ENCODE measurements at regions not wholly inside any gene's neighbourhood (a gene's known extent, or its start where the extent isn't known, plus 50 kb on each side); places are given as distances from the start of the nearest gene placed in this dataset.
A peak's percentile ranks its signal among the peaks of the same experiment; 100 is the strongest.

- Mint-ChIP-seq H3K36me3 (ENCODE audit: low read depth) (no peaks in the 10 kb centered on the region), H3K27me3 (no peaks in the 10 kb centered on the region), H3K27ac (peak overlapping the region; percentile 93), H3K4me1 (ENCODE audit: low read depth) (peaks cover 87% of the 10 kb centered on the region), H3K9me3 (no peaks in the 10 kb centered on the region), H3K4me3 (no peak overlapping the region)
Measured at GRCh38 chr4:152099555-152099954, 338.7 kb upstream of the GATB start.

GRCh38 chr4:152099061-152099425, 338.2 kb upstream of the GATB start:
- no peaks in the 10 kb centered on the region for H3K36me3 Mint-ChIP-seq (ENCODE audit: low read depth)
- H3K4me1 Mint-ChIP-seq (ENCODE audit: low read depth), result peaks cover 88% of the 10 kb centered on the region
- H3K27me3 Mint-ChIP-seq, result no peaks in the 10 kb centered on the region
- no peak overlapping the region for H3K4me3 Mint-ChIP-seq
- no peak overlapping the region for H3K27ac Mint-ChIP-seq
- H3K9me3 Mint-ChIP-seq, result no peaks in the 10 kb centered on the region

- Mint-ChIP-seq H3K36me3 (ENCODE audit: low read depth) (no peaks in the 10 kb centered on the region), H3K27ac (no peak overlapping the region), H3K9me3 (no peaks in the 10 kb centered on the region), H3K4me3 (no peak overlapping the region), H3K4me1 (ENCODE audit: low read depth) (peaks cover 85% of the 10 kb centered on the region), H3K27me3 (no peaks in the 10 kb centered on the region)
Measured at GRCh38 chr4:152098365-152099060, 337.7 kb upstream of the GATB start.

GRCh38 chr4:152097371-152097770, 336.6 kb upstream of the GATB start:
- H3K4me1 Mint-ChIP-seq (ENCODE audit: low read depth), result peaks cover 76% of the 10 kb centered on the region
- H3K27ac Mint-ChIP-seq, result peak overlapping the region; percentile 72
- H3K4me3 Mint-ChIP-seq, result no peak overlapping the region
- H3K9me3 Mint-ChIP-seq, result no peaks in the 10 kb centered on the region
- no peaks in the 10 kb centered on the region for H3K36me3 Mint-ChIP-seq (ENCODE audit: low read depth)
- no peaks in the 10 kb centered on the region for H3K27me3 Mint-ChIP-seq

GRCh38 chr4:152095701-152096070, 334.9 kb upstream of the GATB start:
- H3K27ac Mint-ChIP-seq, result no peak overlapping the region
- no peaks in the 10 kb centered on the region for H3K27me3 Mint-ChIP-seq
- H3K4me1 Mint-ChIP-seq (ENCODE audit: low read depth), result peaks cover 59% of the 10 kb centered on the region
- no peaks in the 10 kb centered on the region for H3K36me3 Mint-ChIP-seq (ENCODE audit: low read depth)
- no peaks in the 10 kb centered on the region for H3K9me3 Mint-ChIP-seq
- H3K4me3 Mint-ChIP-seq, result no peak overlapping the region

- Mint-ChIP-seq H3K4me3 (no peak overlapping the region), H3K27me3 (no peaks in the 10 kb centered on the region), H3K4me1 (ENCODE audit: low read depth) (peaks cover 57% of the 10 kb centered on the region), H3K9me3 (no peaks in the 10 kb centered on the region), H3K36me3 (ENCODE audit: low read depth) (no peaks in the 10 kb centered on the region), H3K27ac (no peak overlapping the region)
Measured at GRCh38 chr4:152094970-152095700, 334.3 kb upstream of the GATB start.

GRCh38 chr4:152091405-152091804, 330.6 kb upstream of the GATB start:
- no peaks in the 10 kb centered on the region for H3K9me3 Mint-ChIP-seq
- no peak overlapping the region for H3K4me3 Mint-ChIP-seq
- H3K27ac Mint-ChIP-seq, result no peak overlapping the region
- no peaks in the 10 kb centered on the region for H3K36me3 Mint-ChIP-seq (ENCODE audit: low read depth)
- H3K27me3 Mint-ChIP-seq, result no peaks in the 10 kb centered on the region
- peaks cover 42% of the 10 kb centered on the region for H3K4me1 Mint-ChIP-seq (ENCODE audit: low read depth)

- H3K36me3 Mint-ChIP-seq (ENCODE audit: low read depth), result no peaks in the 10 kb centered on the region
- no peaks in the 10 kb centered on the region for H3K27me3 Mint-ChIP-seq
- H3K4me3 Mint-ChIP-seq, result no peak overlapping the region
- peaks cover 39% of the 10 kb centered on the region for H3K4me1 Mint-ChIP-seq (ENCODE audit: low read depth)
- no peaks in the 10 kb centered on the region for H3K9me3 Mint-ChIP-seq
- H3K27ac Mint-ChIP-seq, result no peak overlapping the region
Measured at GRCh38 chr4:152090543-152090942, 329.7 kb upstream of the GATB start.

- Mint-ChIP-seq H3K4me3 (no peak overlapping the region), H3K36me3 (ENCODE audit: low read depth) (no peaks in the 10 kb centered on the region), H3K9me3 (no peaks in the 10 kb centered on the region), H3K27ac (no peak overlapping the region), H3K27me3 (no peaks in the 10 kb centered on the region), H3K4me1 (ENCODE audit: low read depth) (peaks cover 31% of the 10 kb centered on the region)
Measured at GRCh38 chr4:152089584-152089983, 328.8 kb upstream of the GATB start.

GRCh38 chr4:152087335-152087734, 326.5 kb upstream of the GATB start:
- H3K9me3 Mint-ChIP-seq, result no peaks in the 10 kb centered on the region

GRCh38 chr4:152085657-152086056, 324.9 kb upstream of the GATB start:
- Mint-ChIP-seq H3K27me3 (no peaks in the 10 kb centered on the region), H3K9me3 (peaks cover 4% of the 10 kb centered on the region), H3K27ac (no peak overlapping the region), H3K4me3 (no peak overlapping the region), H3K36me3 (ENCODE audit: low read depth) (no peaks in the 10 kb centered on the region), H3K4me1 (ENCODE audit: low read depth) (peaks cover 33% of the 10 kb centered on the region)

More at GRCh38 chr4:152087335-152087734, 326.5 kb upstream of the GATB start:
- H3K36me3 Mint-ChIP-seq (ENCODE audit: low read depth), result no peaks in the 10 kb centered on the region
- no peak overlapping the region for H3K4me3 Mint-ChIP-seq
- peaks cover 27% of the 10 kb centered on the region for H3K4me1 Mint-ChIP-seq (ENCODE audit: low read depth)
- no peak overlapping the region for H3K27ac Mint-ChIP-seq
- H3K27me3 Mint-ChIP-seq, result no peaks in the 10 kb centered on the region

GRCh38 chr4:152083338-152083737, 322.5 kb upstream of the GATB start:
- H3K4me1 Mint-ChIP-seq (ENCODE audit: low read depth), result peaks cover 38% of the 10 kb centered on the region
- H3K9me3 Mint-ChIP-seq, result peaks cover 4% of the 10 kb centered on the region
- H3K27me3 Mint-ChIP-seq, result no peaks in the 10 kb centered on the region
- H3K4me3 Mint-ChIP-seq, result no peak overlapping the region
- H3K36me3 Mint-ChIP-seq (ENCODE audit: low read depth), result no peaks in the 10 kb centered on the region
- H3K27ac Mint-ChIP-seq, result no peak overlapping the region

- Mint-ChIP-seq H3K4me1 (ENCODE audit: low read depth) (peaks cover 37% of the 10 kb centered on the region), H3K27ac (peak overlapping the region; percentile 24), H3K4me3 (no peak overlapping the region)
Measured at GRCh38 chr4:152081024-152081423, 320.2 kb upstream of the GATB start.

GRCh38 chr4:152079543-152080293, 318.9 kb upstream of the GATB start:
- Mint-ChIP-seq H3K27me3 (no peaks in the 10 kb centered on the region), H3K4me3 (peak overlapping the region; percentile 14), H3K36me3 (ENCODE audit: low read depth) (no peaks in the 10 kb centered on the region), H3K4me1 (ENCODE audit: low read depth) (peaks cover 36% of the 10 kb centered on the region), H3K9me3 (peaks cover 4% of the 10 kb centered on the region), H3K27ac (peak overlapping the region; percentile 13)

More at GRCh38 chr4:152081024-152081423, 320.2 kb upstream of the GATB start:
- Mint-ChIP-seq H3K36me3 (ENCODE audit: low read depth) (no peaks in the 10 kb centered on the region), H3K27me3 (no peaks in the 10 kb centered on the region), H3K9me3 (peaks cover 4% of the 10 kb centered on the region)

- Mint-ChIP-seq H3K27ac (no peak overlapping the region), H3K4me1 (ENCODE audit: low read depth) (peaks cover 38% of the 10 kb centered on the region), H3K27me3 (no peaks in the 10 kb centered on the region), H3K36me3 (ENCODE audit: low read depth) (no peaks in the 10 kb centered on the region), H3K4me3 (no peak overlapping the region), H3K9me3 (peaks cover 4% of the 10 kb centered on the region)
Measured at GRCh38 chr4:152079079-152079478, 318.3 kb upstream of the GATB start.
